CD4-positive, alpha-beta T cell treated with Interleukin-6 at 100 ng/mL for 8 hours (primary cell): ENCODE measurements at regions not wholly inside any gene's neighbourhood (a gene's known extent, or its start where the extent isn't known, plus 50 kb on each side); places are given as distances from the start of the nearest gene placed in this dataset.

ENCODE experiments used
- DNase-seq: peaks from one replicate; pipeline ENCODE4 v3.0.0-alpha.2; 2020; ENCODE audit warnings: mixed read lengths, low spot score

DNA sequence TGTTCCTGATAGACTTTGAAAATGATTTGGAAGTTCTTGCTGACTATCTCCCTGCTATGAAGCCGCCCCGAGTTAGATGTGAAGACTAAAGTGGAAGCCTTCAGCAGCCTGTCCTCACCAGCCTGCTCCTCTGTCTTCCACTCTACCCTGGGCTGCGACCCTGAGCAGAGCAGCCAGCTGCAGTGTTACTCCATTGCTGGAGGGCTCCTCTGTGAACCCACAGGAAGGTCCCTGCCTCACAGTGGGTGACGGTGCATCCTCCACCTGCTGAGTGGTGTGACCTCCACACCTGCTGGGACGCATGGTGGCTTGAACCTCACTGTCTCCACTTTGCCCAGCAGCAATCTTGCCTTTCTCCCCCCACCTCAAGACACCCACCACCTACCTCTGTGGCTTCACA, 116.4 kb downstream of the IRS2 start:
- no peak for DNase-seq

DNA sequence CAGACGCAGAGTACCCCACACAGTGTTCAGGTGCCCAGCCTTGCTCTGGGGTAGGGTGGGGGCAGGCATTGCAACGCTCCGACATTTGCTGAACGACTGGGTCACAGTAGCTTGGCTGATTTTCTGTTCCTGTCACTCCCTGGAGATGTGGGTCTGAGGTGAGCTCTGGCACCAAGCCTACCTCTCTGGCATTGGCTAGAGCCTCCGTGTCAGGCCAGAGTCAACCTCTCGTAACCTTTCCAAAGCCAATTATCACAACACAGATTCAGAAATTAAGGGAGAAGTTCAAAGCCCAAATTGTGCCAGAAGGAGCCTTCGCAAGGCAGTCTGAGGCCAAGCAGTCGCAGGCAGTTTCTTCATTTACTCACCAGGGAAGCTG, 117.2 kb downstream of the IRS2 start:
- DNase-seq, result no peak

DNA sequence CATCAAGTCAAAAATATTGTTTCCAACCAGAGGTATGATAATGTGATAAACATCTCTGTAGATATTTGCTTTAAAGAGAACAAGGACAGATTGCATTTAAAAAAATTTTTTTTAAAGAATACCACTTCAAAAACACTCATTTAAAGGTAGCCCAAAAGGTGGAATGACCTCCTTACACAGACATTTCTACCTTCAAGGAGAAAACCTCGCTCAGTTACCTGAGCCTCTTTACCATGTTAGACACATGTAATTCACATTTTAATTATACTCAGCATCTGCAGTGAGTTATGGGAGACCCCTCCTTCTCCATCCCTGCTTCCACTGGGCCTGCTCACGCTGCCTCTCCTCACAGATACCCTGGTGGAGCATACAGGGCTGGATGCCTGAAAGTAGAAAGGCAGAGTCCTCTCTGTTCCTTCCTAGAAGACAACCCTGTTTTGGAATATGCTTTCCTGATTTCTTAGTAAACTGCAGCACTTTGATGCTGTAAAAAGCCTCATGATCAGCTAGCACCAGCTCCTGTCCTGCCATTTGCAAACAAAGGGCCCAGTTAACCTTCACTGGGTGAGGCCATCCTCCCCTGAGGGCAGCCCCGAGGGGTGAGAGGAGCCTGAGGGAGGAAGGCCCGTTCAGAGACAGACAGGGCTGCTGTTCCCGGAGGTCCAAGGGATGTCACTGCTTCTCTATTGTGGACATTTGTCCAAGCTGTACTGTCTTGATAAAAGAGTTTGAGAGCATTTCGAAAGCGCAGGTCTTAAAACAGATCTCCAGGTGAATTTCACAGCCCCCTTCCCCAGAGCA, 117.8 kb downstream of the IRS2 start:
- DNase-seq, result no peak

DNA sequence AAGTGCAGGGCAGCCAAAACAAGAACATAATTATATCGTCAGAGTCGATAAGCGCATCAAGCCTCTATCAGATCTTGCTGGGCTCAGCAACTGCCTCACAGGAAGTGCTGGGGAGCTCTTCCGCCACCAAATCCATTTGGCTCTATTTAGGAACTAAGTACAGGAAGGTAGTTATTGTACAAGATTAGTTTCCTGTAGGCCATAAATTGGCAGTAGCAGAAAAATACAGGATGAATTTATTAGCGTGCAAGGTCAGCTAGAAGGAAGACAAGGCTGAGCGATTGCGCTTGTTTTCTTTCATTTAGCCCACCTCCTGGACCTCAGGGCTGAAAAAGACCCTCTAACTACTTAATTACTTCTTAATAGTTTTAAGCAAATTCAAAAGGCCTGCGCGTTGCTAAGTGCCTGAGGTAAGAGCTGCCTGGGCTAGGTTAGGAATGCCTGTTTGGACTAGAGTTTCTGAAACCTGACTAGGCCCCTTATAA, 118.5 kb downstream of the IRS2 start:
- no peak for DNase-seq

DNA sequence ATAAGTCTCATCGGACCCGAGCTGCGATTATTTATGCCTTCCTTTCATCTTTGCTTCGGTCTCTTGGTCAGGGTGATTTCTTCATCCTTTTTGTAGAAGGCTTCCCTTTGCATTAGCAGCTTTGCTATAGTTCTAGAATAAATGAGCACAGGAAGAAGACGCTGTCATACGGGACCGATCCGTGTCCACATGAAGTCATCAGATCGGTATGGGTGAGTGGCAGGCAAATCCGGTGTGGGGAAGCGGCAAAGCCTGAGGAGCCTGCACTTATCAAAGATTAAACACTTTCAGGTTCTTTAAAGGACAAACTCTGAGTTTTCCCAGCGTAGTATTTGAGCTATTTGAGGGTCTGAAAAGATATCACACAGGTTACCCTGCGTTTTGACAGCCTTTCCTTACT, 119.3 kb downstream of the IRS2 start:
- no peak for DNase-seq

DNA sequence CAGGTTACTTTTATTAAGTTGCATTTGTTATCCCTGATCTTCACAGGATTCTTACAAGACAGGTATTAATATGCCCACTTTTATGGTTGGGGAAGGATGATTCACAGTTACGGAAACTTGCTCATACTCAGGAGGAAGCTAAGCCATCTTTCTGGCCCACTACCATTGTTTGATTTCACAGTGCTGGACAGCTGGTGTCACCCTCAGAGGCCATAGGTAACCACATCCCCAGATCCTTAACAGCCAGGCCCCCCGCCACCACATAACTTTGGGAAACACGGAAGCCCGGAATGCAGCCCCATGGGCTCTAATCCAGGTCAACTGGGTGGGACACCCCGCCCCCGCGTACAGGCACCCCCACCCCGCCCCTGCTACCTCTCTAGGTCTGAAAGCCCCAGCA, 119.7 kb downstream of the IRS2 start:
- no peak for DNase-seq

DNA sequence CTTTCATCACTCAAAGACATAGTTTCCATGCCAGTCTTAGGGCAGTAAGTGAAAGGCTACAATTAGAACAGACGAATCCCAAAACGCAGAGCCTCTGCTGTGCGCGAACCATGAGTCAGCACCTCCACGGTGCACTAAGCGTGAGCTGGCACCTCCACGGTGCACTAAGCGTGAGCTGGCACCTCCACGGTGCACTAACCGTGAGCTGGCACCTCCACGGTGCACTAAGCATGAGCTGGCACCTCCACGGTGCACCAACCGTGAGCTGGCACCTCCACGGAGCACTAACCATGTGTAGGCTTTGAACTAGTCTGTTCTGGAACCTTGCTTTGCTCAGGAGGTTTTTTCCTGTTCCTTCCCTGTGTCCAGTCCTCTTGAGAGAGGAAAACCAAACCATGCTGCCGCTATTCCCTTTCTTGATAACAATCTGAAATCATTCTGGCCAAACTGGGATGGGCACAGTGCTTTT, 120.6 kb downstream of the IRS2 start:
- no peak for DNase-seq

DNA sequence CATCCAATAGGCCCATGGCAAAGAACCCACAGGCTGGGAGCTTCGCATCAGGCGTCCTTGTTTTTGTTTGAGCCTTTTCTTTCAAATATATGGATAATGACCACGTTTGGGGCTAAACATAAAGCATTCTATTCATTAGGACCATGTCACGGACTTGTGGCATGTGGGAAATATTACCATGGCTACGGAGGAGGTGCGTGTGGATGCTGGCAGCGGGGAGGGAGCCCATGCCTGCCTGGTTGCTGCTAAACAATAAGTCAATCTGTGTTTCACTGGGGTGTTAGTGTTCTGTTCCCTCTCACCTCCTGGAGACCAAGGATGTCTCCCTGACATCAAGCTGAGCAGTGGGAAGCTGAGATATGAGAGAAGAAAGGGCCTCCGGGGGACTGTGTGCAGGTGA, 121.1 kb downstream of the IRS2 start:
- no peak for DNase-seq

DNA sequence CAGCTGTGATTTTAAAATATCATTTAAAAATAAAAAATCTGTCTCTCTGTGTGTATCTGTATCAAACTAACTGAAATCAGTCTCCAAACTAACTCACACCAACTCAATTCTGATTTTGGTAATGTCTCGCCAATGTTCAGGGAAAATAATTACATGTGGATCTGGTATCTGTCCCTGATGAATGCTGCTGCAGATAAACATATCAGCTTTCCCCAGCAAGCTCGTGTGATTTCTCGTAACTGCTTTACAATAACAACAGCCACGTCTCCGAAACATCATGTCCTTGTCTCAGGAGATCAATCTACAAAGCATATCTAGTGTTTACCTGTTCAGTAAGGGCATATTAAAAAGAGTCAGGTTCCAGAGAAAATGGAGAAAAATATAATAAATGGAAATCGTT, 129.0 kb downstream of the IRS2 start:
- no peak for DNase-seq

DNA sequence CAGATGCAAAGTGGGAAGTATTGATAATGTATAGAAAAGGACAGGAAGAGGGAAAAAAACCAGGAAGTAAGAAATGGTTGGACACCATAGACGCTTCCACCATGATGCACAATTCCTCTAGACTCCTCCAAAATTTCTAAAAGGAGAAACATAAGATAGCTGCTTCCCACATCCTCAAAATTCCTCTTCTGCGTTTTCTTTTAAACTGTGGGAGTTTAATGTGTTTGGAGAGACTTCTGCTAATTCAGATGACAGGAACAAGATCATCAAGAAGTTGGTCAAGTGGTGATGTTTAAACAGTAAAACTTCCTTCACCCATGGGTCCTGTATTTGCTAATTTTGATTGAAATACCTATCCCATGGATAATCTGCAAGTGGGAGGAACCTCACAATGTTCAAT, 130.2 kb downstream of the IRS2 start:
- no peak for DNase-seq

DNA sequence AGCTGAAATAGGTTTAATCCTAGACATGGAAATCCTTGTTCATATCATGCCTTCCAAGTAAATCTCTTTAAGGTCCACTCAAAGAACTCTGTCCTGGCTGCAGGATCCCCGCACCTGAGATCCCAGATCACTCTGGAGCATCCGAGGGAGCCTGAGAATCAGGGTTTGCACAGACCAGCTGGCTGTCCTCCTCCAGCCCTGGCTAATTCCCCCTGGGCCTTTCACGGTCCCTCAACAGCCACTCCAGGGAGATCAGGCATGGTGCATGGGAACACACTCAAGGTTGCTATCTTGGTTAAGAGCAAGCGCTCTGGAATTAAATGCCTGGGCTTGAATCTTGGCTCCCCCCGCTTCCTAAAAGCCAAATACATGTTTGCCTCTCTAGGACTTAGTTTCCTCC, 130.8 kb downstream of the IRS2 start:
- DNase-seq, result no peak

DNA sequence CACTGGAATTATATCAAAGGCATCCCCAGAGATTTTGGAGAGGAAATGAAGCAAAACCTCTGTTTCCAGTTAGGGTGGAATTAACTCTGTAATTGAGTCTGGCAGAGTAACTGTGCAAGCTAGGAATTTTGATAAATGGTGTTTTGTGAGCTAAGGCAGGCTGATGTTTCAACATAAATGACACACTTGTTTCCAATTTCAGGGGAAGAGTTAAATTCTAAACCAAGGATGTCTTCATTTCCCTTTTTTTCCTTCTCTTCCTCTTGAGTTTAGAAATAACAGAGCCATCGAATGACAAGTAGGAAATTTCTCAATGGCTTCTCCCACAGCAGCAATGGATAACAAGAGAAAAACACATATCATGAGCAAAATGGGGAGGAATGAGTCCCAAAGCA, 131.2 kb downstream of the IRS2 start:
- DNase-seq, result no peak

DNA sequence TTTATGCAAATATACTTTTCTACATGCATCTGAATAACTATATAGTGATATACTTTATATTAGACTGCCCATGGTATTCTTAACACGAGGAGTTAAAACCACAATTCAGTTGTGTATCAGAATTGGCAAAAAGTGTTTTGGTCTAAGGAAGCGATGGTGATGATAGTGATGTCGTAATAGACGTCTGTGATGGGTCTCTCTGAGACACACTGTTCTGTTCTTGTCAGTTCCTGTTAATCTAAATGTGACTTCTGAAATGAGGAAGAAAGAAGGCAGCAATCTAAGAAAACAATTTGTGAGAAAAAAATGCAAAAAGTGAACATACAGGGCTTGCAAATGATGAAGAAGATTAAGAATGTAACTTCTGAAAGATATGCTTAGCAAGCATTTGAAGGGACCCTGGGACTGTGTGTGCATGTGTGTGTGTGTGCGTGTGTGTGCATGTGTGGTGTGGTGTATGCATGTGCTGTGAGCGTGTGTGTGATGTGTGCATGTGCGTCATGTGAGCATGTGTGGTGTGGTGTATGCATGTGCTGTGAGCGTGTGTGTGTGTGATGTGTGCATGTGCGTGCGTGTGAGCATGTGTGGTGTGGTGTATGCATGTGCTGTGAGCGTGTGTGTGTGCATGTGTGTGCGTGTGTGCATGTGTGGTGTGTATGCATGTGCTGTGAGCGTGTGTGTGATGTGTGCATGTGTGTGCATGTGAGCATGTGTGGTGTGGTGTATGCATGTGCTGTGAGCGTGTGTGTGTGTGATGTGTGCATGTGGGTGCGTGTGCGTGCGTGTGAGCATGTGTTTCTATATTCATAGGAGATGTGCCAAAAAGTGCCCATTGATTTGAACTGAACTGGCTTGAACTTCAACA, 131.8 kb downstream of the IRS2 start:
- DNase-seq, result no peak

DNA sequence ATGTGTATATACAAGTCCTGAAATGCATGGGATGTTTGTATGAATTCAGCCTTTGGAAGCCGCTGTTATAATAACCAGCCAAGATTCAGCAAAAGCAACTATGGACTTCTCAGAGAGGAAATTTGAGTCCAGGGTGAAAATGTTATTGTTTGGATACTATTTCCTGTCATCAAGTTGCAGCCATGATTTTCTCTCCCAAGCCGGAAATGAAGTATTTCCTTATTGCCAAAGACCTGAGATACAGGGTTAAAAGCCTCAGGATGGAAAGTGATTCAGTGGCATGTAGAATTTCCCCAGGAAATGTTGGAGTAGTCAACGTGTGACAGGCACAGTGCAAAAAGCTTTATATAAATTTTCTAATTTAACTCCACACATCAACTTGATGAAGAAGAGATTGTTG, 133.9 kb downstream of the IRS2 start:
- DNase-seq, result no peak

DNA sequence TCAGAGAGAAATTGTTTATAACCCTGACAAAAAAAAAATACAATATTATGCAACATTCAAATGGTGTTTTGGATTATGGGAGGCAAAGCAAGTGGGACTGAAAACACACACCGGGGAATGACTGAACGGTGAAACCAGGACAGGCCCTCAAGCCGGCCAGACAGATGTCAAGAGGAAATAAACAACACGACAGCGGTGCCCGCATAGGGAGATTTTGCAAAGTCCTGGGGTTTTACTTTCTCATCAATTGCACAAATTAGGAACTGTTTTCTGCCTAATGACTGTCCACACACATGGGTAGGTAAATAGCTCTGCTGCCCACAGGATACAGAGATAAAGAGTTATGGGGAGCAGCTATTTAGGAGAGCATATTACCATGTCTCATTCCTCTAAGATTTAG, 134.5 kb downstream of the IRS2 start:
- DNase-seq, result no peak

DNA sequence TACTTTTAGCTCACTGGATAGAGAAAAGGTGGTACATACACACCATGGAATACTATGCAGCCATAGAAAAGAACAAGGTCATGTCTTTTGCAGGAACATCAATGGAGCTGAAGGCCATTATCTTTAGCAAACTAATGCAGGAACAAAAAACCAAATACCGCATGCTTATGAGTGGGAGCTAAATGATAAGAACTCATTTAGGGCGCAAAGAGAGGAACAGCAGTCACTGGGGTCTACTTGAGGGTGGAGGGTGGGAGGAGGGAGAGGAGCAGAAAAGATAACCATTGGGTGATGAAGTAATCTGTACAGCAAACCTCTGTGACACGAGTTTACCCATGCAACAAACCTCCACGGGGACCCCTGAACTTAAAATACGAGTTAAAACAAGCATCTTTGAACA, 135.1 kb downstream of the IRS2 start:
- DNase-seq, result no peak

DNA sequence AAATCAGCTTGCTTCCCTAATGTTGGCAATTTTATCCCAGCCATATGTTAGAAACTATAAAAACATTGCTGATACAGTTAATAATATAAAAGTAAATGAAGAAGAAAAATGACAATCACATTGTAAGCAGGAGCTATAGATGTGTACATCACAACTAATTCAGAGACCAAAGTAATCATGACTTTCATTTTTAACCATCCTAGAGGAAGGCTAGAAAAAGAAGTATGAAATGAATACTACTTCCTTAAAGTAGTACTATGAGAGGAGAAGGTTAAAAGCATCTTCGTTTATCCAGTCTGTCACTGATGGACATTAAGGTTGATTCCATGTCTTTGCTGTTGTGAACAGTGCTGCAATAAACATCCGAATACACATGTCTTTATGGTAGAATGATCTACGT, 135.5 kb downstream of the IRS2 start:
- no peak for DNase-seq

DNA sequence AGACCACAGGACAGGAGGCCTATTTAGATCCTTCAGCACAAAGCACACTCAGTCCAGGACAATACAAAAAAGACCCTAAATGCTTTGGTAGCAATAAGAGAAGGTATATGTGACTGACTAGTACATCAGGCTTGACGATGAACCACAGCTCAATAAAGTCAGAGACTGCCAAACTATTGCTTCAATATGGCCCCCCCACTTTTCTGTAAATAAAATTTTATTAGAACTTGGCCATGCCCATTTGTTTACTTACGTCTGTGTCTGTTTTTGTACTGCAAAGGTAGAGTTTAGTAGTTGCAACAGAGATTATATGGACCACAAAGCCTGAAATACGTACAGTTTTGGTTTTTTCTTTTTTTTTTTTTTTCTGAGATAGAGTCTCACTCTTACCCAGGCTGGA, 136.7 kb downstream of the IRS2 start:
- no peak for DNase-seq

DNA sequence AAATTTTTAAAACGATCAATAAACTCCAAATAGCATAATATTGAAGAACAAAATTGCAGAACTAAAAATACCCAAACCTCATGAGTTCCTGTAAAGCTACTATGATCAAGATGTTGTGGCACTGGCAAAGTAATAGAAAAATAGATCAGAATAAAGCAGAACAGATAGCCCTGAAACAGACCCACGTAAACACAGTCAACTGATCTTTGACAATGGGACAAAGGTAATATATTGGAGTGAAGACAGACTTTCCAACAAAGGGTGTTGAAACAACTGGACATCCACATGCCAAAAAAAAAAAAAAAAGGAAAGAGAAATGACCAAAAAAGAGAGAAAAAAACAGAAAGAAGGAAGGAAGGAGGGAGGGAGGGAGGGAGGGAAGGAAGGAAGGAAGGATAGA, 138.7 kb downstream of the IRS2 start:
- no peak for DNase-seq

DNA sequence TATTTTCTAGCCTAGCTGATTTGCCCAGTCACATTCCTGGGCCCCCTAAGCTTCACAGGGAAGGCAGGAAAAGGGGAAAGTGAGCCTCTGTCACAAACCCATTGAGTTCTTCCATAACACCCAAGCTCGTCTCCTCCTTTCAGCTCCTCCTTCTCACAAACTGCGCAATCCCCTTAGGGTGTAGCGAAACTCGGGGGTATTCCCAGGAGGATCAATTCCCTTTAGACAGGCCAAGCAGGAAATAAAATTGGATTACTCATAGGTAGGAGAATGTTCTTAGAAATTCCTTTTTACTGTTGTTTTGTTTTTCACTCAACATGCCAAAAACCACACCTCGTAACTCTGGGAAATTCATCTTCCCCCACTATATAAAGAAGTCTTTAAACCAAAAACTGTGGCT, 139.3 kb downstream of the IRS2 start:
- DNase-seq, result no peak

DNA sequence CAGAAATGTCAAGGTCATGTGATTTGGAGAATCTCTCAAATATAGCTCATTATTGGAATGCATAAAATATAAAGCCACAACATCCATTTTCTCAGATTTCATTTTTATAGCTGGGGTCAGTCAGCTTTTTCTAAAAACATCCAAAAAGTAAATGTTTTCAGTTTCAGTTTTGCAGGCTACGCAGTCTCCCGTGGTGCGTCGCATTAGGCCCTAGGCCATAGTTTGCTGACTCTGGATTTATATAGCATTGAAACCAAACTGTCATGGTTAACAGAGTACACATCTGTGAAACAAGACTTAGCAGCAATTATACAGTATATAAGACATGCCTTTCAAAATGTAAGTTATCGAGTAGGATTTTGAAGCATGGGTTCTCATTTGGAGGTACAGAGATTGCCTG, 140.0 kb downstream of the IRS2 start:
- no peak for DNase-seq

DNA sequence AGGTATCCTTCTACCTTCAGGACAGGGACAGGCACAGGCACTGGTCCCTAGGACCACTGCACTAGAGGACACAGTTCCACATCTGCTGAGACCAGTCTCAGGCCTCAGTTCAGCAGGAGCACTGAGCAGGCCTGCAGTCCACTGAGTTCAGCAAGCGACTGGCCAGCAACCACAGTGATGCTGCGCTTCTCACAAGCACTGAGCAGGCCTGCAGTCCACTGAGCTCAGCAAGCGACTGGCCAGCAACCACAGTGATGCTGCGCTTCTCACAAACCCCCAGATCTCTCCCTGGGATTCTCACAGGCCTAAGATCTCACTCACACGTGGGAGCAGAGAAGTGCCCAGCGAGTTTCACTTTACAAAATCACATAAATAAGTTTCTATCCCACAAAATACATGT, 140.6 kb downstream of the IRS2 start:
- DNase-seq, result no peak

DNA sequence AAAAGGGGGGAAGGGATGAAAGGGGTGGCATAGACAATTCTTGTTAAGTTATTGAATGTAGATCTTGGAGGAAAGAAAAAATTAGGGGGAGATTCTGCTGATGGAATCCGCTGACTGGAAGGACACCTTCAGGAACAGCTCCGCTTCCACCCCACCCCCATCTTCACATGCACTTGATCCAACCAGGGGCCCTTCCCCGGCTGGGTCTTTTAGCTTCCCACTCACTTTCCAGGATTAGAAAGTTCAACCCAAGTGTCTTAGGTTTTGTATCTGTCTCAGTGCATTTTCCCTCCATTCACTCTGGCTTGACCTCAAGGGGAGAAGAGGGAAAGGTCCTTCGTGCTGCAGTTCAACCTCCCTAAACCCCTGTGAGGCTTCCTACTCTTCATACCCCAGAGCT, 141.4 kb downstream of the IRS2 start:
- no peak for DNase-seq
